Mesenchymal stem cell (in vitro differentiated cells and primary cell): ENCODE measurements at regions not wholly inside any gene's neighbourhood (a gene's known extent, or its start where the extent isn't known, plus 50 kb on each side); places are given as distances from the start of the nearest gene placed in this dataset.

Source experiments
- DNase-seq: peaks from one replicate; pipeline ENCODE4 v3.0.0-alpha.2; 2013
- H2AFZ ChIP-seq: one replicate; pipeline ENCODE4 v1.6.1; 2013; ENCODE audit warnings: low read depth, mild to moderate bottlenecking, control low read depth, inconsistent platforms, low read length, moderate library complexity
- H2AK5ac ChIP-seq: 2 replicates; pipeline ENCODE4 v1.6.1; 2013; ENCODE audit warnings: low read length, moderate library complexity, mild to moderate bottlenecking, inconsistent platforms; ENCODE audit not compliant: severe bottlenecking
- H2BK120ac ChIP-seq: one replicate; pipeline ENCODE4 v1.6.1; 2013; ENCODE audit warnings: low read depth, mild to moderate bottlenecking, inconsistent platforms, low read length, moderate library complexity
- H2BK12ac ChIP-seq, 2 experiments: one replicate each; pipeline ENCODE4 v1.6.1; 2013; ENCODE audit warnings: inconsistent platforms in 2 of 2, low read length in 2 of 2, mild to moderate bottlenecking in 2 of 2, moderate library complexity in 2 of 2, control low read depth in 1 of 2
- H2BK15ac ChIP-seq: one replicate; pipeline ENCODE4 v1.6.1; 2013; ENCODE audit warnings: mild to moderate bottlenecking, low read depth, inconsistent platforms; ENCODE audit not compliant: poor library complexity, severe bottlenecking
- H2BK5ac ChIP-seq: 2 replicates; pipeline ENCODE4 v1.6.1; 2013; ENCODE audit warnings: low read depth, mild to moderate bottlenecking, low read length, control low read depth, inconsistent platforms; ENCODE audit not compliant: poor library complexity, severe bottlenecking
- H3K14ac ChIP-seq, 2 experiments: one replicate each; pipeline ENCODE4 v1.6.1; 2013; ENCODE audit warnings: inconsistent platforms in 2 of 2, low read length in 2 of 2, control low read depth in 1 of 2, mild to moderate bottlenecking in 1 of 2, moderate library complexity in 1 of 2
- H3K18ac ChIP-seq, 2 experiments: one replicate each; pipeline ENCODE4 v1.6.1; 2013; ENCODE audit warnings: inconsistent platforms in 2 of 2, low read length in 2 of 2, control low read depth in 1 of 2, low read depth in 1 of 2, mild to moderate bottlenecking in 1 of 2
- H3K23ac ChIP-seq, 2 experiments: one replicate each; pipeline ENCODE4 v1.6.1; 2013; ENCODE audit warnings: inconsistent platforms in 2 of 2, low read length in 2 of 2, mild to moderate bottlenecking in 2 of 2, moderate library complexity in 2 of 2, control low read depth in 1 of 2
- H3K27ac ChIP-seq: 2 replicates; pipeline ENCODE4 v1.5.1; 2013; ENCODE audit warnings: mild to moderate bottlenecking, moderate library complexity, low read length, control low read depth, inconsistent platforms; ENCODE audit not compliant: poor library complexity, severe bottlenecking
- H3K27me3 ChIP-seq, 2 experiments: 2 replicates each; pipeline versions ENCODE4 v1.6.1 to v1.7.0; 2013; ENCODE audit warnings: low read length in 2 of 2, mild to moderate bottlenecking in 2 of 2, moderate library complexity in 2 of 2, control low read depth in 1 of 2, inconsistent platforms in 1 of 2; ENCODE audit not compliant: control insufficient read depth in 1 of 2, insufficient read depth in 1 of 2
- H3K36me3 ChIP-seq, 2 experiments: 2 replicates each; pipeline versions ENCODE4 v1.6.1 to v1.7.0; 2013; ENCODE audit warnings: low read length in 2 of 2, control low read depth in 1 of 2, inconsistent platforms in 1 of 2, low read depth in 1 of 2, mild to moderate bottlenecking in 1 of 2; ENCODE audit not compliant: insufficient read depth in 2 of 2, control insufficient read depth in 1 of 2
- H3K4ac ChIP-seq, 2 experiments: one replicate each; pipeline ENCODE4 v1.6.1; 2013; ENCODE audit warnings: inconsistent platforms in 2 of 2, low read length in 2 of 2, mild to moderate bottlenecking in 2 of 2, moderate library complexity in 2 of 2, control low read depth in 1 of 2, low read depth in 1 of 2
- H3K4me1 ChIP-seq: 2 replicates; pipeline ENCODE4 v1.6.1; 2013; ENCODE audit warnings: low read depth, low read length, control low read depth; ENCODE audit not compliant: control insufficient read depth, insufficient read depth
- H3K4me2 ChIP-seq: 2 replicates; pipeline ENCODE4 v1.6.1; 2013; ENCODE audit warnings: low read length, mild to moderate bottlenecking, inconsistent platforms; ENCODE audit not compliant: poor library complexity, severe bottlenecking
- H3K4me3 ChIP-seq, 2 experiments: 2 replicates each; pipeline versions ENCODE4 v1.5.1 to v1.7.0; 2013; ENCODE audit warnings: low read length in 2 of 2, mild to moderate bottlenecking in 2 of 2, control low read depth in 1 of 2, low read depth in 1 of 2; ENCODE audit not compliant: insufficient read depth in 1 of 2
- H3K79me1 ChIP-seq: replicated peaks from 2 replicates; pipeline ENCODE4 v1.6.1; 2013; ENCODE audit warnings: mild to moderate bottlenecking, control low read depth, low read length, inconsistent platforms; ENCODE audit not compliant: poor library complexity, severe bottlenecking
- H3K9ac ChIP-seq: 2 replicates; pipeline ENCODE4 v1.7.0; 2013; ENCODE audit warnings: mild to moderate bottlenecking, low read length, moderate library complexity
- H3K9me3 ChIP-seq: 2 replicates; pipeline ENCODE4 v1.7.0; 2013; ENCODE audit warnings: mild to moderate bottlenecking, low read length; ENCODE audit not compliant: control insufficient read depth
- H4K8ac ChIP-seq: one replicate; pipeline ENCODE4 v1.6.1; 2013; ENCODE audit warnings: inconsistent platforms, mild to moderate bottlenecking, low read length, moderate library complexity
- H4K91ac ChIP-seq: one replicate; pipeline ENCODE4 v1.6.1; 2013; ENCODE audit warnings: mild to moderate bottlenecking, low read length, inconsistent platforms
- WGBS: methylation state at CpG from one replicate; pipeline ENCODE4 v1.1.7; 2013; ENCODE audit warnings: mixed read lengths; 5-methylcytosine and 5-hydroxymethylcytosine counted together

DNA sequence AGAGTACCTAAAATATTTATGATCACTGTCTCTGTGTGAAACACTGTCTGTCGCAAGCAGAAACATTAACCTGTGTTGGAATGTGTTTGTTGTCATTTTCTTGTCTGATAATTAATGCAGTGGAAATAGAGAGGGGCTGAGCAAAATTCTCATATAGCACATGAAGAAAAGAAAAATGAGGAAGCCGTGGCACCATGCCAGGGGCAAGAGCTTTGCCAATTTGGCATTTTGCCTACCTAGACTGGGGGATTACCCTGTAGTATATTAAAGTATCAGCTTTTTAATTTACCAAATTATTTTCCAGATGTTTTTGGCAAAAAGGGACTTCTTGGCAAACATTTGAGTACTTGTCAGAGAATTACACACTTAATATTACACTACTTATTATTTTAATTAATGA lies 1326.6 kb upstream of the GOT2 start:
- no peak for DNase-seq
- H2BK15ac ChIP-seq = no peak overlapping the region
- H3K9me3 ChIP-seq = no peaks in the 10 kb centered on the region
- H3K4me2 ChIP-seq = no peak overlapping the region
- no peak overlapping the region for H3K4ac ChIP-seq
- no peak overlapping the region for H2BK120ac ChIP-seq
- no peak overlapping the region for H4K91ac ChIP-seq
- H3K18ac ChIP-seq = no peak overlapping the region
- no peak overlapping the region for H3K14ac ChIP-seq
- H3K27me3 ChIP-seq = no peaks in the 10 kb centered on the region
- no peak overlapping the region for H3K27ac ChIP-seq
- no peak overlapping the region for H4K8ac ChIP-seq
- H3K9ac ChIP-seq = no peak overlapping the region
- no peaks in the 10 kb centered on the region for H3K79me1 ChIP-seq
- no peak overlapping the region for H2AFZ ChIP-seq
- H2BK5ac ChIP-seq = no peak overlapping the region
- no peak overlapping the region for H3K4me3 ChIP-seq
- H2AK5ac ChIP-seq = no peak overlapping the region
- no peak overlapping the region for H3K23ac ChIP-seq
- no peaks in the 10 kb centered on the region for H3K4me1 ChIP-seq
- no peaks in the 10 kb centered on the region for H3K36me3 ChIP-seq
- WGBS = 73% methylated on average over 2 of the region's 2 CpGs
- no peak overlapping the region for H2BK12ac ChIP-seq

DNA sequence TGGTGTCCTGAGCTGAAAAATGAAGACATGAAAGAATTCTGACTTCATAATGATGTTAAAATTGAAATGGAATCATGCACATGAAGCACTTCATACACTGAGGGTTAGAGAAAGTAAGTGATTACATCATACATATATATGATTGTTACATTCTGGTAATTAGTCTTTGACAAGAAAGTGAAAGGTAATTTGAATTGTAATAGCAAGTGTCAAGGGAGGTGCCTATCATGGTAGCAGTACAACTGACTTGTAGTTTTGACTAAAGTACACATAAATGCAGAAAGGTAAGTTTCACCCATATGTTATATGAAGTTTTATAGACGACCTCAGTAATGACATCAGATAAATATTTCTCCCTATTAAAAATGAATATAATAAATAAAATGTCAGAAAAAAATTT lies 1325.0 kb upstream of the GOT2 start:
- no peaks in the 10 kb centered on the region for H3K27me3 ChIP-seq
- no peak overlapping the region for H2BK120ac ChIP-seq
- H4K8ac ChIP-seq = no peak overlapping the region
- no peak overlapping the region for H3K14ac ChIP-seq
- no peak overlapping the region for H3K4ac ChIP-seq
- no peak overlapping the region for H3K9ac ChIP-seq
- no peak overlapping the region for H2BK12ac ChIP-seq
- H3K79me1 ChIP-seq = no peaks in the 10 kb centered on the region
- no peak overlapping the region for H2AK5ac ChIP-seq
- H2BK5ac ChIP-seq = no peak overlapping the region
- H4K91ac ChIP-seq = no peak overlapping the region
- DNase-seq = no peak
- no peak overlapping the region for H3K23ac ChIP-seq
- no peak overlapping the region for H2AFZ ChIP-seq
- no CpG with 5 or more reads among the region's 1 CpG for WGBS
- no peak overlapping the region for H3K27ac ChIP-seq
- no peaks in the 10 kb centered on the region for H3K9me3 ChIP-seq
- no peak overlapping the region for H3K18ac ChIP-seq
- no peaks in the 10 kb centered on the region for H3K36me3 ChIP-seq
- H3K4me2 ChIP-seq = no peak overlapping the region
- no peak overlapping the region for H2BK15ac ChIP-seq
- H3K4me1 ChIP-seq = no peaks in the 10 kb centered on the region
- H3K4me3 ChIP-seq = no peak overlapping the region

DNA sequence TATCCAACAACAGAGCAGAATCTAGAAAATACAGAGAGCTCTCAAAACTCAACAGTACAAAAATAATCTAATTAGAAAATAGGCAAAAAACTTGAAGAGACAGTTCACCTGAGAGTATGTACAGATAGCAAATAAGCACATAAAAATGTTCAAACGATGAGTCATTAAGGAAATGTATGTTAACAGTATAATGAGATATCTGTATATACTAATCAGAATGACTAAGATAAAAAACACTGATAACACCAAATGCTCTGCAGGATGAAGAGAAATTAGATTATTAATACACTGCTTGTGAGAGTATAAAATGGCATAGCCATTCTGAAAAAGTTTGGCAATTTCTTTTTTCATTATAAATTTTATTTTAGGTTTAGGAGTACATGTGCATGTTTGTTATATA lies 1307.6 kb upstream of the GOT2 start:
- H2BK120ac ChIP-seq = no peak overlapping the region
- no CpG with 5 or more reads among the region's 1 CpG for WGBS
- no peak overlapping the region for H2BK5ac ChIP-seq
- no peak overlapping the region for H2BK12ac ChIP-seq
- H2AFZ ChIP-seq = no peak overlapping the region
- H3K9me3 ChIP-seq = peaks cover 7% of the 10 kb centered on the region
- H2BK15ac ChIP-seq = no peak overlapping the region
- no peak overlapping the region for H3K4me3 ChIP-seq
- H3K18ac ChIP-seq = no peak overlapping the region
- H3K27ac ChIP-seq = no peak overlapping the region
- H3K4me1 ChIP-seq = no peaks in the 10 kb centered on the region
- H3K4me2 ChIP-seq = no peak overlapping the region
- H2AK5ac ChIP-seq = no peak overlapping the region
- H3K36me3 ChIP-seq = no peaks in the 10 kb centered on the region
- no peak overlapping the region for H4K8ac ChIP-seq
- H3K4ac ChIP-seq = no peak overlapping the region
- H3K9ac ChIP-seq = no peak overlapping the region
- H3K23ac ChIP-seq = no peak overlapping the region
- no peak for DNase-seq
- no peak overlapping the region for H4K91ac ChIP-seq
- no peak overlapping the region for H3K14ac ChIP-seq
- no peaks in the 10 kb centered on the region for H3K79me1 ChIP-seq
- no peaks in the 10 kb centered on the region for H3K27me3 ChIP-seq

DNA sequence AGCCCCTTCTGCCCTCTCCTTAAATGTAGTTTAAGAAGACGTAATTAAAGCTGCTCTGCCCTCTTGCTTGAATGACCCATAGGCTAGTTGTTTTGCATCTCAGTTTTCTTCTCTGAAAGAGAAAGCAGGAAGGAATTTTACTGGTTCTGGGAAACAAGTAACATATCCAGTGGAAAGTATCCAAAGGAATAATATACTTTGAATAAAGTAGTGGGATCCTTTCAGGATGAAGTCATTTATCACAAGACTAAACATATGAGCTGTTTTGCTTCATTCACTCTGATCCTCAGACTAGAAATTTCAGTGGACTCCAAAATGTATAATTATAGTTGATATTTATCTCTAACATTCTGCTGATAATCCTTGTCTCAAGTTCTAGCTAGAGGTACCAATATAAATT lies 1297.6 kb upstream of the GOT2 start:
- no peak overlapping the region for H2BK12ac ChIP-seq
- no peak overlapping the region for H2BK5ac ChIP-seq
- H3K4me1 ChIP-seq = no peaks in the 10 kb centered on the region
- no peak for DNase-seq
- no peak overlapping the region for H4K91ac ChIP-seq
- no peaks in the 10 kb centered on the region for H3K27me3 ChIP-seq
- no peak overlapping the region for H2BK120ac ChIP-seq
- no peak overlapping the region for H3K4me2 ChIP-seq
- no peaks in the 10 kb centered on the region for H3K79me1 ChIP-seq
- no peak overlapping the region for H3K23ac ChIP-seq
- H3K9me3 ChIP-seq = peaks cover 14% of the 10 kb centered on the region
- no peak overlapping the region for H2AFZ ChIP-seq
- no peak overlapping the region for H3K4ac ChIP-seq
- H4K8ac ChIP-seq = no peak overlapping the region
- no peak overlapping the region for H3K18ac ChIP-seq
- H2AK5ac ChIP-seq = no peak overlapping the region
- H2BK15ac ChIP-seq = no peak overlapping the region
- no peak overlapping the region for H3K14ac ChIP-seq
- WGBS = 87% methylated on average over 1 of the region's 1 CpG
- peak overlapping the region; percentile 62 for H3K9ac ChIP-seq
- no peak overlapping the region for H3K27ac ChIP-seq
- H3K4me3 ChIP-seq = no peak overlapping the region
- H3K36me3 ChIP-seq = no peaks in the 10 kb centered on the region
